ENCODE measurements at regions not wholly inside any gene's neighbourhood (a gene's known extent, or its start where the extent isn't known, plus 50 kb on each side); places are given as distances from the start of the nearest gene placed in this dataset.

DNA sequence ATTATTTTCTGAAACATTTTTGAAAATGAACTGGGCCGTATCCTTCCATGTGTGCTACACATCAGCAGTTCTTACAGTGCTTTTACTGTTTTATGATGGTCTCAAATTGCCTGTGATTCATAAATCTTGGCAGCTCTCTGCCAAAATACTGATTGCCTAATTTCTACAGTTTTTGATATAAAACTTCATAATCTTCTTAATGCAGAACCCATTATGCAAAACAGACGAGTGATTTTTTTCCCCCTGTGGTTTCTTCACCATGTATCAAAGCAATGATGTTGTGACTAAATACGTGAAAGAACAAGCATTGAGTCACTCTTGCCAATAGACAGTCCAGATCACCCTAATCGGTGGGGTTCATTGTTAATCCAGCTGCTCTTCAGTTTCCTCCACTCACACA is 156.4 kb upstream of the WDR1 start:
- DNase-seq, result no peak
- Histone ChIP-seq H3K27ac (no peak overlapping the region), H3K27me3 (no peaks in the 10 kb centered on the region), H3K4me3 (no peak overlapping the region), H3K9me3 (no peaks in the 10 kb centered on the region), H3K36me3 (no peaks in the 10 kb centered on the region), H3K4me1 (no peaks in the 10 kb centered on the region)
- TF ChIP-seq CTCF (IDR thresholded peaks at IDR 0.05), result no peak
- no peak for ATAC-seq
- intact Hi-C loops (cut with DNase I), result no loop called here

GRCh38 chr4:10272511-10272910 is 155.9 kb upstream of the WDR1 start:
- TF ChIP-seq CTCF (IDR thresholded peaks at IDR 0.05), result no peak
- Histone ChIP-seq H3K36me3 (no peaks in the 10 kb centered on the region), H3K4me1 (no peaks in the 10 kb centered on the region), H3K4me3 (no peak overlapping the region), H3K27ac (no peak overlapping the region), H3K27me3 (no peaks in the 10 kb centered on the region), H3K9me3 (no peaks in the 10 kb centered on the region)
- DNase-seq, result no peak
- intact Hi-C loops (cut with DNase I), result no loop called here
- ATAC-seq, result no peak

DNA sequence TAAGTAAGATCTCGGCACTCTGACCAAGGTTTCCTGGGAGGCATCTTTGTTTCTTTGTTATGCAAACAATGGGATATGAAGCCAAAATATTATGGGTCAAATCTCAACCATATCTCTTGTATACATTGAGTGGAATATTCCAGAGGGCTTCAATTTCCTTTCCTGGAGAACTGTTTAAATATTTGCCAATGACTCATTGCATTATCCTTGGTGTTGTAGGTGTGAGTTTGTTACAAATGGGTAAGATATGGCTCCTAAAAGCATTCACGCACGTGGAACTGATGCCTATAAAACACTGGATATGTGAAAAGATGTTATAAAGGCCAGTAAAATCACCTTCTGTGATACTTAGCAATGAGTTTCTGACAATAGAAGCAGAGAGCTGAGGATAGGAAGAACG is 150.5 kb upstream of the WDR1 start:
- TF ChIP-seq CTCF (IDR thresholded peaks at IDR 0.05), result no peak
- Histone ChIP-seq H3K36me3 (no peaks in the 10 kb centered on the region), H3K4me3 (no peak overlapping the region), H3K4me1 (no peaks in the 10 kb centered on the region), H3K9me3 (no peaks in the 10 kb centered on the region), H3K27me3 (no peaks in the 10 kb centered on the region), H3K27ac (no peak overlapping the region)
- intact Hi-C loops (cut with DNase I), result no loop called here
- no peak for DNase-seq
- ATAC-seq, result no peak

DNA sequence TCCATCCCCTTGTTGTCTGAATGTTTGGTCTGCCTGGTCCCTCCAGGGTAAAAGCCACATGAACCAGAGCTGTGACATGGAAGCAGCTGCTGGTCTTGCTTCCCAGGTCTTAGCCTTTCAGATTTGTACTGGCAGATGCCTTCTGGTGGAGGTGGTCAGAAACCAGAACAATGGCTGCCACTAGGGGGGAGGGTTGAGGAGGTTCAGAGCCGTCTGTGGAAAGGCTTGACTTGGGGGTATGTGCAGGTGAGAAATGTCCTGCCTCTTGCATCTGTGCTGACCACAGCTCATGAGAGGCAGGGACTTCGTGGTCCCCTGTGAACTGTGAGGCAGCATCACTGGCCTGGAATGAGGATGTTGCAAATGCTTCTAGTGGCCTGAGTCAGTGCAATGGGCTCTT is 144.2 kb upstream of the WDR1 start:
- TF ChIP-seq CTCF (IDR thresholded peaks at IDR 0.05), result no peak
- ATAC-seq (no peak), DNase-seq (no peak)
- Histone ChIP-seq H3K4me1 (no peaks in the 10 kb centered on the region), H3K4me3 (no peak overlapping the region), H3K27me3 (no peaks in the 10 kb centered on the region), H3K27ac (no peak overlapping the region), H3K36me3 (no peaks in the 10 kb centered on the region), H3K9me3 (no peaks in the 10 kb centered on the region)
- intact Hi-C loops (cut with DNase I), result no loop called here

DNA sequence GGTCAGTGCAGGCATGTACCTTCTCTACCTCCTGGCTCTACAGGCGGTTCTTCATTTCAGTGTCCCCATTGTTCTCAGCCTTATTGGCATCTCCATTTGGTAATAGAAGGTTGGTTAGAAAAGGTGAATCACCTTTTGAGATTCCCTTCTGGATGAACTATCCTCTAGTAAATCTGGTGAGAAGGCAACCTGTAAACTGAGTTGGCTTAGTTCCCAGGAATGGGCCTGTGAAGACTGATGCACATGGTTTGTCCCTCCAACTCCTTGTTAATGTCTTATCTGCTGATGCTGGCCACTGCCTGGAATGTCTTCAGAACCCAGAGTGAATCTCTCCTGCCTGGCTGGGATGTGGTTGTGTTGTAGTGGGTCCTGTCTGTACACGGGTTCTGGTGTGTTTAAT is 143.4 kb upstream of the WDR1 start:
- ATAC-seq, result no peak
- Histone ChIP-seq H3K4me1 (no peaks in the 10 kb centered on the region), H3K27me3 (no peaks in the 10 kb centered on the region), H3K27ac (no peak overlapping the region), H3K36me3 (no peaks in the 10 kb centered on the region), H3K9me3 (no peaks in the 10 kb centered on the region), H3K4me3 (no peak overlapping the region)
- DNase-seq, result no peak
- intact Hi-C loops (cut with DNase I), result no loop called here
- no peak for TF ChIP-seq CTCF (IDR thresholded peaks at IDR 0.05)

All from left lung (tissue), 4 donors.